SU-DHL-6 (cell line): ENCODE measurements at regions not wholly inside any gene's neighbourhood (a gene's known extent, or its start where the extent isn't known, plus 50 kb on each side); places are given as distances from the start of the nearest gene placed in this dataset.

Experiments used
- CTCF ChIP-seq: fragments of 200-600 bp; sonication (generic); IDR thresholded peaks from one replicate; pipeline ENCODE4 v1.5.1; 2017; ENCODE audit warnings: antibody characterized with exemption, mild to moderate bottlenecking, low read length, moderate library complexity; ENCODE audit not compliant: insufficient read depth, poor library complexity, severe bottlenecking
- EZH2phosphoT487 ChIP-seq: fragments of 200-600 bp; sonication (generic), shearing (Covaris generic); conservative IDR thresholded peaks from 2 replicates; pipeline ENCODE4 v1.6.1; 2018; ENCODE audit warnings: mild to moderate bottlenecking, antibody characterized with exemption, low read length, moderate library complexity, mixed read lengths

- TF ChIP-seq CTCF (no peak), EZH2phosphoT487 (no peak)
These were observed 334.7 kb upstream of the ZNF32 start for GRCh38 chr10:43983405-43983804.
